ENCODE measurements at regions not wholly inside any gene's neighbourhood (a gene's known extent, or its start where the extent isn't known, plus 50 kb on each side); places are given as distances from the start of the nearest gene placed in this dataset.

- no peak for TF ChIP-seq CBX3 (IDR thresholded peaks at IDR 0.05; ENCODE audit: low read depth)
- TF ChIP-seq EZH2 (IDR thresholded peaks at IDR 0.05): no peak
Observed at GRCh38 chr5:9712911-9713310, 82.8 kb upstream of the TAS2R1 start (continued).

GRCh38 chr5:9712506-9712905, 82.4 kb upstream of the TAS2R1 start:
- CTCF ChIA-PET: no interaction called here
- TF ChIP-seq TCF7L2 (IDR thresholded peaks at IDR 0.05; ENCODE audit: borderline replicate concordance, extremely low read depth, insufficient read depth, insufficient read length): no peak
- TF ChIP-seq CBX3 (IDR thresholded peaks at IDR 0.05; ENCODE audit: low read depth): no peak
- no peak for TF ChIP-seq POLR2A (IDR thresholded peaks at IDR 0.05; ENCODE audit: borderline replicate concordance, extremely low read depth, insufficient read depth, insufficient read length)
- no peak for TF ChIP-seq ZFX (IDR thresholded peaks at IDR 0.05)
- no peaks in the 10 kb centered on the region for H3K36me3 ChIP-seq (ENCODE audit: control insufficient read depth in 1 of 2, insufficient read depth in 2 of 2, low read length in 2 of 2)
- H3K9me3 ChIP-seq (ENCODE audit: control insufficient read depth in 1 of 2, insufficient read depth in 1 of 2, low read depth in 1 of 2, low read length in 2 of 2): no peaks in the 10 kb centered on the region; a peak in 1 of 4 replicates
- no TSS peak for BruUV-seq (replicated peaks)
- H3K27me3 ChIP-seq (ENCODE audit: insufficient read depth, low read length): no peaks in the 10 kb centered on the region
- no peak overlapping the region for H3K4me2 ChIP-seq (ENCODE audit: low read length)
- no peak overlapping the region for H3K9ac ChIP-seq (ENCODE audit: low read length)
- intact Hi-C loops (cut with micrococcal nuclease): no loop called here
- no peak for DNase-seq (ENCODE audit: low read depth, low spot score)
- H3K27ac ChIP-seq (ENCODE audit: low read depth, low read length): no peak overlapping the region
- POLR2A ChIA-PET: no interaction called here
- no peak overlapping the region for H3K4me3 ChIP-seq (replicated peaks in 1 of 2; ENCODE audit: low read depth in 1 of 2, low read length in 2 of 2)
- no peaks in the 10 kb centered on the region for H4K20me1 ChIP-seq (ENCODE audit: insufficient read depth)
- H3K79me2 ChIP-seq (ENCODE audit: insufficient read depth, low read length): no peaks in the 10 kb centered on the region
- no peak overlapping the region for H2AFZ ChIP-seq (ENCODE audit: low read depth, low read length, poor library complexity, severe bottlenecking)
- no peaks in the 10 kb centered on the region for H3K4me1 ChIP-seq (ENCODE audit: control insufficient read depth in 1 of 2, insufficient read depth in 2 of 2, low read length in 2 of 2)
- no peak for ATAC-seq
- RAD21 ChIA-PET (ENCODE audit: low non-redundant PET in 1 of 2, low total read pairs in 2 of 2, uncharacterized antibody in 2 of 2, unreplicated experiment in 2 of 2): no interaction called here
- no peaks in the 10 kb centered on the region for H3K9me2 ChIP-seq (ENCODE audit: insufficient read depth)

- DNase-seq (ENCODE audit: low read depth, low spot score) (no peak), ATAC-seq (no peak)
- H4K20me1 ChIP-seq (ENCODE audit: insufficient read depth): no peaks in the 10 kb centered on the region
- ChIA-PET CTCF (no interaction called here), RAD21 (ENCODE audit: low non-redundant PET in 1 of 2, low total read pairs in 2 of 2, uncharacterized antibody in 2 of 2, unreplicated experiment in 2 of 2) (no interaction called here), POLR2A (no interaction called here)
- no peak overlapping the region for H3K9ac ChIP-seq (ENCODE audit: low read length)
- H3K4me2 ChIP-seq (ENCODE audit: low read length): no peak overlapping the region
- no peaks in the 10 kb centered on the region for H3K27me3 ChIP-seq (ENCODE audit: insufficient read depth, low read length)
- H2AFZ ChIP-seq (ENCODE audit: low read depth, low read length, poor library complexity, severe bottlenecking): no peak overlapping the region
- no peaks in the 10 kb centered on the region for H3K9me2 ChIP-seq (ENCODE audit: insufficient read depth)
- no peaks in the 10 kb centered on the region for H3K36me3 ChIP-seq (ENCODE audit: control insufficient read depth in 1 of 2, insufficient read depth in 2 of 2, low read length in 2 of 2)
- intact Hi-C loops (cut with micrococcal nuclease): no loop called here
- no peak overlapping the region for H3K4me3 ChIP-seq (replicated peaks in 1 of 2; ENCODE audit: low read depth in 1 of 2, low read length in 2 of 2)
- H3K27ac ChIP-seq (ENCODE audit: low read depth, low read length): no peak overlapping the region
- H3K4me1 ChIP-seq (ENCODE audit: control insufficient read depth in 1 of 2, insufficient read depth in 2 of 2, low read length in 2 of 2): no peaks in the 10 kb centered on the region
- no TSS peak for BruUV-seq (replicated peaks)
- no peaks in the 10 kb centered on the region for H3K79me2 ChIP-seq (ENCODE audit: insufficient read depth, low read length)
- no peaks in the 10 kb centered on the region; a peak in 1 of 4 replicates for H3K9me3 ChIP-seq (ENCODE audit: control insufficient read depth in 1 of 2, insufficient read depth in 1 of 2, low read depth in 1 of 2, low read length in 2 of 2)
- no peak for TF ChIP-seq MAX (IDR thresholded peaks at IDR 0.05)
- TF ChIP-seq RAD21 (IDR thresholded peaks at IDR 0.05; ENCODE audit: low read depth): no peak
- no peak for TF ChIP-seq EZH2 (IDR thresholded peaks at IDR 0.05)
- TF ChIP-seq POLR2AphosphoS5 (IDR thresholded peaks at IDR 0.05; ENCODE audit: low read depth, low read length): no peak
- no peak for TF ChIP-seq YY1 (IDR thresholded peaks at IDR 0.05; ENCODE audit: extremely low read depth, insufficient replicate concordance, low read depth, low read length)
- TF ChIP-seq ATF3 (IDR thresholded peaks at IDR 0.05): no peak
- TF ChIP-seq TCF7L2 (IDR thresholded peaks at IDR 0.05; ENCODE audit: borderline replicate concordance, extremely low read depth, insufficient read depth, insufficient read length): no peak
- TF ChIP-seq CTCF (IDR thresholded peaks at IDR 0.05 in 2 of 3, conservative IDR thresholded peaks at IDR 0.05 in 1 of 3; ENCODE audit: borderline replicate concordance in 1 of 3, insufficient read depth in 1 of 3, low read depth in 2 of 3, low read length in 2 of 3): no peak
- TF ChIP-seq JUND (IDR thresholded peaks at IDR 0.05): no peak
- TF ChIP-seq REST (IDR thresholded peaks at IDR 0.05; ENCODE audit: low read depth): no peak
- TF ChIP-seq CEBPB (IDR thresholded peaks at IDR 0.05; ENCODE audit: low read depth): no peak
- no peak for TF ChIP-seq SIN3A (IDR thresholded peaks at IDR 0.05; ENCODE audit: low read depth)
Observed at GRCh38 chr5:9710069-9710468, 79.9 kb upstream of the TAS2R1 start.
